ENCODE measurements at regions not wholly inside any gene's neighbourhood (a gene's known extent, or its start where the extent isn't known, plus 50 kb on each side); places are given as distances from the start of the nearest gene placed in this dataset.
A peak's percentile ranks its signal among the peaks of the same experiment; 100 is the strongest.
"Not testable (repeated sequence)": the region's sequence is repeated elsewhere in the genome, so short reads cannot be mapped to it uniquely, and the experiment has no call there.

DNA sequence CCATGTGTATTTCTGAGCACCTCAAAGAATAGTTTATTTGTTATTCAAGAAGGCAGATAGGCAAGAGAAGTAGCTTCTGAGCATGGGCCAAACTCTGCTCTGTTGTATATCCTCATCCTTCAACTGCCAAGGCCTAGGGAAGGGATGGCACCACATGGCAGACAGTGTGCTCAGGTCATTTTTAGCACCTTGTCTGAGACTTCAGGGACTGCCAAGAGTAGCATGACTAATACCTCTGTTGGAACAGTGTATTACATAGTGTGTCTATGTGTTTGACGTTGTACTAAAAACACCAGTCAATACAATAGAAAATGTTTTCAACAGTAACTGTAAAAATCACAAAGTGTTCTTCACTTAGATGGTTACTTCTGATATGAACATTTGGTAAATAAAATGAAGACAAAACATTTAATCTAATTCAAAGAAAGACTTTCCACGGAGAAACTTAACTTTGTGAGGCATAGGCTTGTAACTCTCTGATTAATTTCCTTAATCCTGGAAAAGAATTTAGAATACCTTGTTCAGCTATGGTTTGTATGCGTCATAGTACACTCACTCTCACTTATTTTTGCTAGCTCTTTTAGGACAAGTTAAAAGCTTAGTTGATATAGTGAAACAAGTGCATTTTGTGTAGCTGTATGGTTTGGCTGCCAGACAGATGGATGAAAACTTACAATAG, 318.4 kb upstream of the RIOK2 start:
- no peak for TF ChIP-seq CTCF (IDR thresholded peaks at IDR 0.05; ENCODE audit: control insufficient read depth, extremely low read depth, insufficient read depth)
- no peak overlapping the region for H3K4me3 ChIP-seq (ENCODE audit: low read depth, low read length)
- peak; percentile 91 for DNase-seq (ENCODE audit: low read depth)

DNA sequence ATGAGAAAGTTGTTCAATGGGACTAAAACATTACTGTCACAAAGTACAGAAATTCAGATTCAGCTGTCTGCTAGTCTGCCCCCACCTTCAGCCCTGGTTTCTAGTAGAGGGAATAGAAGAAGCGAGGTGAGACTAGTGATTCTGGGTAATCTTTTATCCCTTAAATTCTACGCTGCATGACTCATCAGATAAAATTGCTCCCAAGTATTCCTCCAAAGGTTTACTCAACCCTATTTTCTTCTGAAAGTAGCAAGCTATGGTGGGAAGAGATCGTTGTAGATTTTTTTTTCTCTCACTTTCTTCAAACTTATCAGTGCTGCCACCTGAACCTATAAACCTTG, 318.9 kb upstream of the RIOK2 start:
- no peak for TF ChIP-seq CTCF (IDR thresholded peaks at IDR 0.05; ENCODE audit: control insufficient read depth, extremely low read depth, insufficient read depth)
- no peak overlapping the region for H3K4me3 ChIP-seq (ENCODE audit: low read depth, low read length)
- DNase-seq (ENCODE audit: low read depth): no peak

GRCh38 chr5:97508864-97509263, 325.8 kb upstream of the RIOK2 start:
- DNase-seq (ENCODE audit: low read depth): no peak
- no peak overlapping the region for H3K4me3 ChIP-seq (ENCODE audit: low read depth, low read length)
- no peak for TF ChIP-seq CTCF (IDR thresholded peaks at IDR 0.05; ENCODE audit: control insufficient read depth, extremely low read depth, insufficient read depth)

GRCh38 chr5:97519565-97519964, 336.5 kb upstream of the RIOK2 start:
- H3K4me3 ChIP-seq (ENCODE audit: low read depth, low read length); DNase-seq (ENCODE audit: low read depth): not testable (repeated sequence)

DNA sequence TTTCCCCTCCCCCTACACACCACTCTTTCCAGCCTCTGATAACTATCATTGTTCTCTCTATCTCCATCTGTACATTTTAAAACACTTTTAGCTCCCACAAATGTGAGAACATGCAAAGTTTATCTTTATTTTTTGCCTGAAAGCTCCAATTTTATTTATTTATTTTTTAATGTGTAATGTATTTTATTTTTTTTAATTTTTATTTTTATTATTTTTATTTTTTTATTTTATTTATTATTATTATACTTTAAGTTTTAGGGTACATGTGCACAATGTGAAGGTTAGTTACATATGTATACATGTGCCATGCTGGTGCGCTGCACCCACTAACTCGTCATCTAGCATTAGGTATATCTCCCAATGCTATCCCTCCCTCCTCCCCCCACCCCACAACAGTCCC, 340.3 kb upstream of the RIOK2 start:
- not testable (repeated sequence) for DNase-seq (ENCODE audit: low read depth); H3K4me3 ChIP-seq (ENCODE audit: low read depth, low read length)

DNA sequence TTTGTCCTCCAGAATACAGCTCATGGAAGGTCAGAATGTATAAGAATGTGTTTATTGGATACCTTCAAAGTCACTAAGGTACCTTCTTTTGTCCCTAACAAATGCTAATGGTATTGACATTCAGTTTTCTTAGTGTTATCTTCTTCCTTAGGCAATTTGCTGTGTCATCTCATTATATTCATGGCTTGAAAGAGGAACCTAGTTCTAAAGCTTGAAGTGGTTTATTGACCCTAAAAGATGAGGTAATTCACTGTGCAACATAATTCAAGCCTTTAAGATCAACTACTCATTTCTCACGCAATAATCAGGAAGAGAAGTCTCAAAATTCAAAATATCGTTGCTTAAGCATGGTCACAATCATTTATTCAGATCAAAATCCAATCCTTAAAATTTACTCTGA, 342.7 kb upstream of the RIOK2 start:
- H3K4me3 ChIP-seq (ENCODE audit: low read depth, low read length): no peak overlapping the region
- no peak for DNase-seq (ENCODE audit: low read depth)
- no peak for TF ChIP-seq CTCF (IDR thresholded peaks at IDR 0.05; ENCODE audit: control insufficient read depth, extremely low read depth, insufficient read depth)

GRCh38 chr5:97528941-97529340, 345.9 kb upstream of the RIOK2 start:
- TF ChIP-seq CTCF (IDR thresholded peaks at IDR 0.05; ENCODE audit: control insufficient read depth, extremely low read depth, insufficient read depth): no peak
- no peak overlapping the region for H3K4me3 ChIP-seq (ENCODE audit: low read depth, low read length)
- no peak for DNase-seq (ENCODE audit: low read depth)

- H3K4me3 ChIP-seq (ENCODE audit: low read depth, low read length): no peak overlapping the region
- TF ChIP-seq CTCF (IDR thresholded peaks at IDR 0.05; ENCODE audit: control insufficient read depth, extremely low read depth, insufficient read depth): no peak
- no peak for DNase-seq (ENCODE audit: low read depth)
Measured at GRCh38 chr5:97529354-97529985, 346.4 kb upstream of the RIOK2 start.

Measured in LNCaP clone FGC (cell line).